Medulla oblongata (tissue), 1 donor: ENCODE measurements at regions not wholly inside any gene's neighbourhood (a gene's known extent, or its start where the extent isn't known, plus 50 kb on each side); places are given as distances from the start of the nearest gene placed in this dataset.

Experiments used
- DNase-seq: peaks from one replicate; pipeline ENCODE4 v3.0.0-alpha.2; 2015; ENCODE audit errors: extremely low spot score

DNA sequence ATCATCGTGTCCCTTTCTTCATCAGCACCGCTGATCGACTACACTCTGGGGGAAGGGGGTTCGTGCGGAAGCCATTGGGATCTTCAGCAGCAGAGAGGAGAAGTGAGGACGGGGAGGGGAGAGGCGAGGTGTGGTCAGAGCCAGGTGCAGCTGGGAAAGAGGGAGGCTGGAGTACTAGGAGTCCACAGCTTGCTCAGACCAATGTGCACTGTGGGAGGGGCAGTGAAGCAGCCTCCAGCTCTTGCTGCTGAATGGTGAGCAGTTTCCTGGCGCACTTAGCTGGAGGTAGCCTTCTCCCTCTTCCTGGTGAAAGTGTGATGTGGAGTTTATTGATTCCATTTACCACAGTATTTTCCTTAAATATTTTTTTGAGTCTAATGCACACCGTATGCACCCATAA lies 99.0 kb upstream of the NECTIN1 start:
- DNase-seq: no peak

- no peak for DNase-seq
Measured at GRCh38 chr11:119827113-119827512, 98.1 kb upstream of the NECTIN1 start.

- no peak for DNase-seq
Measured at GRCh38 chr11:119823077-119823476, 94.1 kb upstream of the NECTIN1 start.

DNA sequence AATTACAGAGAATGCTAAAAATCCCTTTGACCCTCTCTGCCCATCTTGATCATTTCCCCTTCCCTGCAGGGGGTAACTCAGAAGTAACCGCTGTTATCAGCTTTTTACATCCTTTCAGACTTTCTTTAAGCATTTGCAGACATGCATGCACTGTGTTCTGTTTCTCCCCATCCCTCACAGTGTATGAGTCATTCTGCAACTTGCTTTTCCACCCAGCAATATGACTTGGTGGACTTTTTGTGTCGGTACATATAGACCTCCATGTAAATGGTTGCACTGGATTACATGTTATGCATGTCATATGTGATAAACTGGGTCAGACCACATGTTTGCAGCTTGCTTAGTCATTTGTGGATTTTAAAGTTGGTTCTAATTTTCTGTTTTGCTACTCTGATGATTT lies 87.7 kb upstream of the NECTIN1 start:
- DNase-seq: no peak

GRCh38 chr11:119814766-119815165 lies 85.8 kb upstream of the NECTIN1 start:
- DNase-seq: no peak

DNA sequence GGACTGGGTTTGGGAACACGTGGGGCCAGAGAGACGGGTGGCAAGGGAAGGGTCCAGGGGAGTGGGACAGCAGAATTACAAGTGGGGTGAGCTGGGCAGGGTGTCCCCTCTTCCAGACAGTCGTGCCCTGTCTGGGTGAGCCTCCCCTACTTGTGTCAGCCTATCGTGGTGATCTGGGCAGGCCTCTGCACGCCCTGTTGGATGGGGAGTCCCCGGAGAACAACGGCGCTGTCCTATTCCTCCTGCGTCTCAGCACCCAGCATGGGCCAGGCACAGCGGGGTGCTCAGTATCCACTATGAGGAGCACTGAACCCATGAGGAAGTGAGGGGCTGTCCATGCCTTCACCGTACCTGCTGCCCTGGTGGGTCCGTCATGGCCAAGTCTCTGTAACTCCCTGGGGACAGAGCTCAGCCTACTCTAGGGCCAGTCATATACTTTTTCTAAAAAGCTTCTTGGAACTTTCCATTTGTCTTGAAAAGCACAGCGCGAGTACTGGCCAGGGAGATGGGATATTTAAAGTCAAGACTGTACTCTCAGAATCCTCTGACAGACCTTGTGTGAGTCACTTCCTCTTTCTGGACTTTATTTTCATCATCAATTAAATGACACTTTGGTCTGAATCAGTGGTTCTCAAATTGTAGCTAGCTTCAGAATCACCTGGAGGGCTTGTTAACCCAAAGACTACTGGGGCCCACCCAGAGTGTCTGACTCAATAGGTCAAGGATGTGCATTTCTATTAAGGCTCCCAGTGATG lies 81.7 kb upstream of the NECTIN1 start:
- DNase-seq: no peak

- no peak for DNase-seq
Measured at GRCh38 chr11:119809346-119809745, 80.3 kb upstream of the NECTIN1 start.

GRCh38 chr11:119808407-119809185 lies 79.6 kb upstream of the NECTIN1 start:
- DNase-seq: no peak

DNA sequence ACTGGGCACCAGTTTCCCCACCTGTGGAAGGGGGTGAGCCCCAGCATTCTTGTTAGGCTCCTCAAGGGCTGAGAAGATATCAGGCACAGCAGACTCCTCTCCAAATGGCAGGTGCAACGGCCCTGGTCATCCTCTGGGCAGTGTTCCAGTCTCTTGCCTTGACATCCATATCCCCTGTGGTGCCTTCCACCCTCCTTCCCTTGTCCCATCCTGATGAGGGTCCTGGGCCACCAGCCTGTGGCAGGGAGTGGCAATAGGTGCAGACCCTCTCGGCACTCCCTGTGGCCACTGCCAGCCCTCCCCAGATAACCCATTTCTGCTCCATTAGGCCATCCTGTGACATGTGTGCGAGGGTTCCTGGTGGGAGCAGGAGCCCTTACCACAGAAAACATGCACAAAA lies 78.8 kb upstream of the NECTIN1 start:
- DNase-seq: no peak

- DNase-seq: no peak
Measured at GRCh38 chr11:119807402-119807801, 78.4 kb upstream of the NECTIN1 start.

- DNase-seq: peak; percentile 12
Measured at GRCh38 chr11:119806064-119806915, 77.3 kb upstream of the NECTIN1 start.

GRCh38 chr11:119805663-119806062 lies 76.7 kb upstream of the NECTIN1 start:
- no peak for DNase-seq

DNA sequence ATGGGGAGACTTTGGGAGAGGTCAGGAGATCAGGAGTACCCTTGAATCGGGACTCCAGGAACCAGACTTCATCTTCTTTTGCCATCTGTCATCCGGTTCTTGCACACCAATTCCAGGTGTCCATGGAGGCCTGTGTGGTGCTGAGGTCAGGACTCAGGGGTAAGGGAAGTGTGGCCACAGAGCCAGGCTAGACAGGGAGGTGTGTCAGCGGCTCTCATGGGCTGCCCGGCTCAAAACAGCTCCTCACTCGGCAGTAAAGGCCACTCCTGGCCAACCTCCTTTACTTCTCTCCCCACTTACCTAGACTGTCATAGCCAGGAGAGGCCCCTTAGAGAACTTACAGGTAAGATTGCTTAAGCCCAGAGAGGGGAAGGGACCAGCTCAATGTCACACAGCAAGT lies 75.7 kb upstream of the NECTIN1 start:
- no peak for DNase-seq

DNA sequence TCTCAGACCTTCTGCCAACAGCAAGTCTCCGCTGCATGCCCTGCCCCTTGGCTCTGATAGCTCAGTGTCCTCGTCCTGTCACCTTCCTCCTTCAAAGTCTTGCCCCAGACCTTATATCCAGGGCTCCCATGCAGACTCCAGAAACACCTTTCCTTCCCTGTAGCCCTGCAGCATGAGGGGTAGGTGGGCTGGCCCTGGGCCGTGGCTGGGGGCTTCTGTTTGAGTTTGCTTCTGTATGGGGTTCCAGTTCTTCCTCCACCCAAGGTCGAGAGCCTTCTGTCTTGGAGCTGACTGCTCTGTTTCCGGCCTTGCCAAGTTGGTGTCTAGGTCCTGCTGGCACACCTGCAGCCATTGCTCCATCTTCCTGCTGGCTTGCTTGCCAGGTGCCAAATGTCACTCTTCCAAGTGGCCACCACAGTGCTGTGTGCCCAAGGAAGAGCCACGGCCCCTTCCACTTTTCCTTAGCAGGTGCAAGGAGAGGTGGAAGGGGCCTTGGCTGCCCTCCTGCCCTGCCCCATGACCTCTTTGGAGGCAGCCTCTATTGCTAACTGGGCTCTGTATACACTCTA lies 74.8 kb upstream of the NECTIN1 start:
- DNase-seq: no peak

DNA sequence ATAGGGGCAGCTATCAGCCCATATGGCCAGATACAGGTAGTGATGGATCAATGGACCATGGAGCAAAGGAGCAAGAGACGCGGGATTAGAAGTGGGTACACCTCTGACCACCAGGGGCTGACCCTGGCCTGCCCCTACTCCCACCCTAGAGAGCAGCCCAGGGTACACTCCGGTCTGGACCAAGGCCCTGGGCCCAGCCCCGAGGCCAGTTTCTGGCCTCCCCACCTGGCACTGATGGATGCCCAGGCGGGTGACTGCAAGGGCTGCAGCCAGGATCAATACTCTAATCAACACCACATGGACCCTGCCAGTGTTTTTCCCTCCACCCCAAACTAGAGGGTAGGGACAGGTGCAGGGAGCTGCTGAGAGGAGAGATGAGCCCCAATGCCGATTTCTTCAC lies 74.1 kb upstream of the NECTIN1 start:
- no peak for DNase-seq

DNA sequence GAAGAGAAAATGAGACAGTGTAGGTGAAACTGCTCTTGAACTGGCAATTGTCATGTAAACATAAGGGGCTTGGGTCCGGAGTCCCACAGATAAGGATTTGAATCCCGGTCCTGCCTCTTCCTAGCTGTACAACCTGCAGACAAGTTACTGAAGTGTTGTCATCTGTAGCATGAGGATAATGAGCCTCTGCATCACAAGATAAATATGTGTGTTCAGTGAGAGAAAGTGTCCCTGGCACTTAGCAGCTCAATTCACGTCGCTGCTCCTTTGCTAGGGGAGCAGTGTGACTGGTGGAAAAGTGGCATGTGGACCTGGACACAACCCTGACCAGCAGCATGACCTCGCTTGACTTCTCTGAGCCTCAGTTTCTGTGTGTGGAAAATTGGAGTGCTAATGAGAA lies 73.7 kb upstream of the NECTIN1 start:
- no peak for DNase-seq

- no peak for DNase-seq
Measured at GRCh38 chr11:119800619-119801018, 71.6 kb upstream of the NECTIN1 start.

DNA sequence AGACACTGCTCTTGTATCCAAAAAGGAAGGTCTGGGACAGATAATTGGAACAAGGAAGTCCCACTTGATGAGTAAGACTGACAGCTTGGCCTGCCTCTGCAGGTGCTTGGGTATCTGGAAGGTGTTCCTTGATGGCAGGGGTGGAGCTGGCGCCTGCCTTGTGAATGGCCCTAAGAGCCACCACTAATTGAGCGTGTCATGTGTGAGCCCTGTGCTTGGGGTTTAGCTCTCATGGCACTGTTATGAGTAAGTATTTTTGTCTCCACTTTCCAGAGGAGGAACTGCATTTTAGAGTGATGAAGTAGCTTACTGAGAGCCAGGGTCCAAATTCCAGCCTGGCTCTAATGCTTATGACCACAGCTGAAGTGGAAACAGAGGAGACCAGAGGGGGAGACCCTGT lies 71.2 kb upstream of the NECTIN1 start:
- no peak for DNase-seq

DNA sequence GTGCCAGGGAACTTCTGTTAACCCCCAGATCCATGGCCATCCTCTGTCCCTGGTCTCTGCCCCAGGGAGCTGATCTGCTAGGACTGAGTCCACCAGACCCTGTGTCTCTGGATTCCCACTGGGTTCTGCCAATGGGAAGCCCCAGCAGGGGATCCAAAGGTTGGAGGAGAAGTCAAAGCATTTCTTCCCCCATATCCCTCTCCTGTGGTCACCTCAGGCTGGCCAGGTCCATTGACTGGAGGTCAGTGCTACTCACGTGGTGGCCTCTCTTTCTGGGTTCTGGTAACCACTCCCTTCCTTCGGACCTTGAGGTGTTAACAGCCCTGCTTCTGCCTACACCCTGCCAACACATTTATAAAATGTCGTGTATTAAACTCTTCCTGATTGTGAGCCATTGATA lies 69.7 kb upstream of the NECTIN1 start:
- no peak for DNase-seq

DNA sequence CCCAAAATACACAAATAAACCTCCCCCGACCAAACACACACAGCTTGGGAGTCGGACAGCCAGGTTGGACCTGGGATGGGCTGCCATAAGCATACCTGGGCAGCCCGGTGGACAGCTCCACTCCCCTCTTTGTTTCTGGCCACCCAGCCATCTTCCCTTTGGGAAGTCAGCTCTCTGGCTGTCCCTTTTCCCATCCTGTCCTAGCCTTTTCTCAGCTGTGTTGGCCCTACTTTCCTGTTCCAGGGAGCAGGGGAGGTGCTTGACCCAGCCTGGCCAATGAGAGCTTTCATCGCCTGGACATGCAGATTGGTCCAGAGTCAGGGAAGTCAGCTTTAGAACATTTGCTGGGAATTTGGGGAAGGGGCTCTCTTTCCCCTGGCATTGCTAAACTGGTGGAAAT lies 68.7 kb upstream of the NECTIN1 start:
- no peak for DNase-seq

- DNase-seq: no peak
Measured at GRCh38 chr11:119797123-119797611, 68.2 kb upstream of the NECTIN1 start.
